GM19351 (cell line): ENCODE measurements at regions not wholly inside any gene's neighbourhood (a gene's known extent, or its start where the extent isn't known, plus 50 kb on each side); places are given as distances from the start of the nearest gene placed in this dataset.

Experiments used
- ATAC-seq: cut with Tn5 transposase; IDR thresholded peaks from one replicate; pipeline ENCODE4 v1.9.1; 2021; ENCODE audit warnings: mild to moderate bottlenecking, moderate library complexity; ENCODE audit not compliant: unreplicated experiment

DNA sequence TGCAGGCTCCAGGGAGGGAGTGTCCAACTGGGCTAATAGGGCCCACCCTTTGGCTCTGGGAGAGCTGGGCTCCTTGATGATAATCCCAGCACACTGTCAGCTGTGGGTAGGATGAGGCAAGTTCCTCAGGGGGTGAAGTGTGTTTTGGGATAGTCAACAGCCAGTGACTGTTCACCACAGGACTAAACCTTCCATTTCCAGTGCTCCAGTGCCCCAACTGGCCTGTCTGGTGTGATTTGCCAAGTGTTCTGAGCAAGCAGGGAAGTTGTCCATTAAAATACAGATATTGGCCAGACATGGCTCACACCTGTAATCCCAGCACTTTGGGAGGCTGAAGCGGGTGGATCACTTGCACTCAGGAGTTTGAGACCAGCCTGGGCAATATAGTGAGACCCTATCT lies 150.9 kb downstream of the TM9SF2 start:
- ATAC-seq, result no peak

DNA sequence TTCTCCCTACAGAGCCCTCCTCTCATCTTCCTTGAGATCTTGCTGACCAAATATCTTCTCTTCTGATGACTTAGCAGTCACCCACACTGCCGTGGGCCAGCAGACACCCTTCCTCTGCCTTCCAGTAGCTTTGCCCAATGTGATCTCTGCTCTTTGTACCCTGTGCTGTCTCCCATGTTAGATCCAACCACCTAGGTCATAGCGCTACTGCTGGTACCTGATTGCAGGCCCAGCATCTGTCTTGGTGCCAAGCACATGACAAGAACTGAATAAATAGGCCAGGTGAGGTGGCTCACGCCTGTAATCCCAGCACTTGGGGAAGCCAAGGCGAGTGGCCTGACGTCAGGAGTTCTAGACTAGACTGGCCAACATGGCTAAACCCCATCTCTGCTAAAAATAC lies 149.7 kb downstream of the TM9SF2 start:
- ATAC-seq, result no peak

DNA sequence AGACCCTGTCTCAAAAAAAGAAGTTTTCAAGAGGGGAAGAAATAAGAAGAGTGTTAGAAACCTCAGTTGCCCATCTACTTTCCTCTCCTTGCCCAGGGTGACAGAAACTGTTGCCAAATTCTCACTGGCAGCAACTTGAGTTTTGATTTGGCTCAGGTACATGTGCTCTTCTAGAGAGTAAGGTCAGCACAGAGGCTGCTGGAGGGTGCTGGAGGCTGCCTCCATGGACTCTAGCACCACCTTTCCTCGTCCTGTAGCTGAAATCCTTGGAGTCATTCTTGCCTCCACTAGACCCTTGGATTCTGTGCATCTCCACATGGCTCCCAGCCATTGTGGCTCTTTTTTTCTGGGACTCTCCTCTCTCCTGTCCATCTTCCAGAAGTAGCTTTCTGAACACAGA lies 149.1 kb downstream of the TM9SF2 start:
- no peak for ATAC-seq

DNA sequence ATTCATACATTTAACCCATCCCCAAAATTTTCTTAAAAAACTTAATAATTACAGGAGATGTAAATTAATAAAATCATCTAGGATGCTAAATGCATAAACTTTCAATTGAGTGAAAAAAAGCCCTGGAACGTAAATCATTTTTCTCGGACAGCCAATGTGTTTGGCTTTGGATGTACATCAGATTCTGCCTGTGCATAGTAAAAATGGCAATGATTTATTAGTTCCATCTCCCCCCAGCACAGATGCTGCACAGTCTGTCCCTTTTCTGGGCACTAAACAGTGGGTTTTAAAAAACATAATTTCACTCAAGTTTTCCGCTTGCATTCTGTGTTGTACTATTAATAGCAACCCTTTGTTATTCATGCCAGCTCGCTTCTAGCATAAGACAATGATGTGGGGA lies 147.7 kb downstream of the TM9SF2 start:
- ATAC-seq, result no peak

DNA sequence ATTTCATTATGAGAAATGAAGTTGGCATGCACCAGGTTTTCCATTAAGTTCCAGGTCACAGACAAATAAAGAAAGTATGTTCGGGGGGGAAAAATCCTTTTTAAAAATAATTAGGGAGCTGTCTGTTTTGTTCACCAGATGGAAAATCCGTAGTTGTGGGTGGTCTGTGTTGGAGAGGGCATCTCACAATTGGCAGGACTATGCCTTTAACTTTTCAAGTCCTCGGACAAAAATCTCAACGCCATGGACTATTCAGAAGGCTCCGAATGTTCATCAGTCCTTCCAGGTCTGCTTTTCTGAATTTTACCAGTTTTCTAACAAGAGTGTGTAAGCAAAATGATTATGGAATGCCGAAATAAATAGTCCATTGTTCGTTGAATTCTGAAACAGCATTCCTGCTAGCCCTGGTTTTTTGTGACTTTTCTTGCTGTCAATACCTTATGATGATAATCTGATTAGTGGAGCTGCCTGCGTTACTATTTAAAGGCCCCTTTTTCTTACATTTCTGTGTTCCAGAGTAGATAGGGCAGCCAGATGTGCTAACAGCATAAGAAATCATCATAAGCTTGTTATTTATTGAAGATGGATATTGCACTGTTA lies 146.9 kb downstream of the TM9SF2 start:
- no peak for ATAC-seq

DNA sequence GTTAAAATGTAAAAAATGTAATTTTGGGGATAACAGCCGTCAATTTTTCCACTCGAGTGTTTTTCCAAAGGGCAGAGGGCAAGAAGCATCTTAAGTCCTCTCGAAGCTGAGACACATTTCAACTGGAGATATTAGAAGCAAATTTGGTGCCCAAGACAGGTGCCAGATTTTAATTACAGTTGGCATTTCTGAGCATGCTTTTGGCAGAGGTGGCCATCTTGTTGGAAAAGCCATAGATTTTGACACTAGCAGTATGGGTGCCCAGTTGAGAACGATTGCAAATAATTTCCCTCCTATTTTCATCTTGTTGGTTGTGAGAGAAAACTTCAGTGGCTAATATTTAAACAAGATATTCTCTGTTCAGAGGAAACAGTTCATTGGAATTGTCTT lies 146.3 kb downstream of the TM9SF2 start:
- no peak for ATAC-seq

DNA sequence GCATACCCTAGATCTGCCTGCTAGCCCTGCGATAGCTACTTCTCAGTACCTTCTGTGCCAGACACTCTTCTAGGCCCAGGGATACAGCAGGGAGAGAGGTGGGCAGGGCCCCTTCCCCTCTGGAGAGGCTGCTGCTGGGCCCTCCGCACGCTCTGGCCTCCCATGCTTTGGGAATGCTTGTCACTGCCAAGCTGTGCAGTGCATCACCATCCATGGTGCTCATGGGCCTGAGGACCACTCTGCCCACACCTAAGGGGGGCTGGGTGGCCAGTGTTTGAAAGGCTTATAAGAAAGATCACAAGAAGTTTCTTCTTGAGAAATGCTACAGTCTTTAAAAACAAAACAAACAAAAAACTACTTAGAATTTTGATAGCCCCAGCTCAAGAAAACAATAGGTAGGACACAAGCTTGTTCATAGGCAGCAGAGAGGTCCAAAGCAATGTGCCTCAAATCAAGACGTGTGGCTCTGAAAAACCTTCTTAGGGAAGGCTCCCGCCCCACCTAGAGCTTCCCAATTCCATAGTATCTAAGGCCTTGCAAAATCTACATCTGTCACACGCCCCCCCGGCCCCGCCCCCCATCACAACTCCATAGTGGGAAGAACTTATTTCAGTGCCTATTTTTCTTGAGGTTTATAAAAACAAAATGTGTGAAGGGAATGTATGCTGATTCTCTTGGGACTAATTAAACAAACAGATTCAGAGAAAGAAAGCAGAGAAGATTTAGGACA lies 145.8 kb downstream of the TM9SF2 start:
- ATAC-seq, result no peak

DNA sequence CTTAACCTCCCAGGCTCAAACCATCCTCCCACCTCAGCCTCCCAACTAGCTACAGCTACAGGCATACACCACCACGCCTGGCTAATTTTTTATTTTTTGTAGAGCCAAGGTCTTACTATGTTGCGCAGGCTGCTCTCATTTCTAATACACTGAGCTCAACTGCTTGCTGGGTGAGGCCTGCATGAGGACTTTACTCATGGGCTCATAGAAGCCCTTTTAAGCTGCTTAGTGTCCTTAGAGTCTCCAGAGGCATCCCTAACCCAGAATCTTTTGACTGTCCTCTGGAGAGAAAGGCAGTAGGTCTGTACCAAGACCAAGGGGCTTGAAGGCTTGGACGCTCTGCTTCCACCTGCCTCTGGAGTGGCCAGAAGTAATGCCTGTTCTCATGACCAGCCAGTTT lies 141.6 kb downstream of the TM9SF2 start:
- no peak for ATAC-seq

DNA sequence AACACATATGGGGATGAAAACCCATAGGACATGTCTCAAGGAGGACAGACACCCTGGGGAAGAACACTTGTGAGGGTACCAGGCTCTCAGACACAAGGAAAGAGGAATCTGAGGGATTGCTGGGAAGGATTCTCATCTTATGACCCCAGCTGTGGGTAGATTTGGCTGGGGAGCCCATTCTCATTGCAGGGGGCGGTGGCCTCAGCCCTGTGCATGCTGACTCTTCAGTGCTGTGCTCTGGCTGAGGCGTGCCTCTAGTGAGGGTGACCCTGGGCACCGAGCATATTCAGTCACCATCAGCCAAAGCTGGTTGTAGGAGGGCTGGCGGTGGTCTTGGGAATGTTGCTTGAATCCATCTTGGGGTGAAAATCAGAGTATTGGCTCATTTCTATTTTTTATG lies 140.7 kb downstream of the TM9SF2 start:
- ATAC-seq, result no peak

DNA sequence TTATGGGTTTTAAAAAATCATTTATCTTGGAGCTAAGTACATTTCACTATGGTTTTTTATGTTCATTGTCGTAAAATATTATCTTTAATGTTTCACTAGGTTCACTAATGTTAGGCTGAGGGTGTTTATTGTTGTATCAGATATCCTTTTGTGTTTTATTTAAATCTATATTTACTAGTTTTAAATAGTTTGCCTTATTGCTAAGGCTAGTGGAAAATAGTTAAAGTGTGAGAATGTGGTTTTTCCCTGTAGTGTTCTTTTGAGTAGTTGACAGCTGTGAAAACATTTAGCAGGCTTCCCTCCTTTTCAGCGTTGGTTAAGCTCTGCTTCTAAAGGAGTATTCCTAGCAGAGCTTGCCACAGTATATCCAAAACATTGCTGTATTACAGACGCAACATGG lies 139.0 kb downstream of the TM9SF2 start:
- ATAC-seq, result no peak

DNA sequence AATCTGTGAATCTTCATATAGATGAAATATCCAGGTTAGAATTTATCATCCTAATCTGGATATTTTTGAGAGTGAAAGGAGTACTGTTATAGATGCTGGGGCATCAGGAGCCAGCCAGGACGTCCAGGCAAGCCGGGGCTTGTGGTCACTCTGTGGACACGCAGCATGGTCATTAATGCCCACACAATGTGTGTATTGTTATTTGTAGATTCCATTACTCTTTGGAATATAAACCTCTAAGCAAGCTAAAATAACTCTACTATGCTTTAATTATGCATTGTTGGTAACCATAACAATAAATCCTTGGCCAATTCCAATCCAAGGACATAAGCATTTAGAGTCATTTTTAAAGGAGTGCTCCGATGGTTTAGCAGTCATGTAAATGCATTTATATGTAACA lies 137.9 kb downstream of the TM9SF2 start:
- ATAC-seq, result no peak

DNA sequence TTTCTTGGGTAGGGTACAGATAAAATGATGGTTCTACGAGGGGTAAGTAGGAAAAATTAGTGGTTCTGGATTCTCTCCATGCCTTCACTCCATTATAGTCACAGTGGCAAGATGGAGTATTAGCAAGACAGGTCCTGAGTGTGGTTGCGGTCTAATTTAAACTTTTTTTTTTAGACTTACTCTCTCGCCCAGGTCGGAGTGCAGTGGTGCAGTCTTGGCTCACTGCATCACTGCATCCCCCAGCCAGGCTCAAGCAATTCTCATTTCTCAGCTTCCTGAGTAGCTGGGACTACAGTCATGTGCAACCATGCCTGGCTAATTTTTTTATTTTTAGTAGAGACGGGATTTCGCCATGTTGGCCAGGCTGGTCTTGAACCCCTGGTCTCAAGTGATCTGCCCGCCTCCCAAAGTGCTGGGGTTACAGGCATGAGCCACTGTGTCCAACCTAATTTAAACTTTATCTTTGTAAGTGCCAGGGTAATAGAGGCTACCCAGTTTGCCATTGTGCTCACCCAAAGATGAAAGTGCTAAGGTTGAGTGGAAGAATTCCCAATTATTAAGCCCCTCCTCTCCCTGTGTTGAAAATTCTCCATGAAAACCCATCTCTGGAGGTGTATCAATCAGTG lies 135.6 kb downstream of the TM9SF2 start:
- peak; percentile 93 for ATAC-seq

DNA sequence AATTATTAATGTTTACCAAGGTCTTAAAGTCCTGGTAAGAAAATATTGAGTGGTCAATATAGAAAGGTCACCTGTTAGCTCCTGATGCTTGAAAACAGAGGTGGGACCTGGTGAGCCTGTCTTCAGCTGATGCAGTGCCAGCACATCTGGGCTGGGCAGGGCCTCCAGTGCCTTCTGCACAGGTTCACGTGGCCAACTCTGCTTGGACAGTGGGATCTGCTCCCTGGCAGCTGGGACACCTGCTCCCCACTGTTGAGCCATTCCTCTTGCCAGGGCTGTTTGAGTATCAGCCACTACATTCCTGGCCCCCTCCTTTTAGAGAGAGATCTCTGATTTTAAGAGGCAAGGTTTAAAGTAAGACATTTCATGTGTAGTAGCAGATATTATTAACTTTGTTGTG lies 135.0 kb downstream of the TM9SF2 start:
- peak; percentile 9 for ATAC-seq

DNA sequence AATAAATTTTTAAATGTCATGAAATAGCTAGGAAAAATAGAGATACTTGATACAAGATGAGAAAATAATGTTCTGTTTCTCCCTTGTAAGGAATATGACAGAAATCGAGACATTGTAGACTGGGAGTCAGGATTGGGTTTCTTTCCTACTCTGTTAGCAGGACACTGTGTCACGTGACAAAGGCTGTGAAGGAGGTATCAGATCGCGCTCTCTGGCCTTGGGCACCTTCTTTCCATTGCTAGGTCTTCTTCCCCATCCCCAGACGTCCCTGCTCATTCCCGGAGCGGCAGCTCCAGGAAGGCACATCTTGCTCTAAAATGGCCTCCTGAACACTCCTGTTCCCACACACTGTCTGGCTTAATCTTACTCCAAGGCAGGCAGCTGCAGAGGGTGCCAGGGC lies 133.4 kb downstream of the TM9SF2 start:
- ATAC-seq, result no peak

DNA sequence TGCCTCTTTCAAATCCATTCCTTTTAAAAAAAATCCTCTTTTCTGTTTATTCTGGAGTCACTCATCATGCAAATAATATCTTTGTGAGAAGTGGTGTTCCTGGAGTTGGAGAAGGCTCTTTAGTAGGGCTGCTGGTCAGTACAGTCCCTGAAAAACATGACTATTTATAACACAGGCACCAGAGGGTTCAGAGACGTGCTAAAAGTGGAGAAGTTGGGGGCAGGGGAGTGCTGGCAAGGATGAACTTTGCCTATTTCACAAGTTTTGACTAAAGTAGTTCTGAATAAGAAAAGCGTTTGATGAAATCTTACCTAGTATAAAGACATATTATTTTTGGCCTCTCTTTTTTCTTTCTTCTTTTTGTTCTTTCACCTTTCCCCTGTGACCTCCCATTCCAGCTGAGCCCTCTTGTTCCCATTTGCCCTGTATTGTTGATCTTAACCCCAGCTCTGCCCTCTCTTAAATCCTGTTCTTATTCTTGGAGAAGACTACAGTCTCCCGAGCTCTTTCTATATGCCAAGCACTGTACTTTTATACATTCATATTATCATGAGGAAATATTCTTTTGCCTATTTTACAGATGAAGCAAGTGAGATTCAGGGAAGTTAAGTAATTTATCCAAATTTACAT lies 129.1 kb downstream of the TM9SF2 start:
- ATAC-seq, result no peak

DNA sequence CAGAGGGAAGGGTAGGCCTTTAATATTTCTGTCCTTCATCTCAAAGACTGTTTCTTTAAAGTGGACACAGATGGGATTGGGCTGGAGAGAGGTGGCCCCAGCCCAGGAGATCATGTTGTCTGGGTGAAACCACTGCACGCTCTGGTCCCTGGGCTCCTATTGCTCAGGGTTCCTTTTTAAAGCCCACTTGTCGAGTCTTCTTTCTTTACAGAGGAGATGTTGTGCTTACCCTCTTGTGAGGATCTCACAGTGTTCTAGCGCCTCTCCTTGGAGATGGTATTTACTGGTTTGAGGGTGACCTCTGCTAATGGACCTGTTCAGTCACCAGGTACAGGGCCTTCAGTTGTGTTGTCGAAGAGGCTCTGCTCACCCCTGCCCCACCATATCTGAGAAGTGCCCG lies 128.4 kb downstream of the TM9SF2 start:
- ATAC-seq, result no peak

DNA sequence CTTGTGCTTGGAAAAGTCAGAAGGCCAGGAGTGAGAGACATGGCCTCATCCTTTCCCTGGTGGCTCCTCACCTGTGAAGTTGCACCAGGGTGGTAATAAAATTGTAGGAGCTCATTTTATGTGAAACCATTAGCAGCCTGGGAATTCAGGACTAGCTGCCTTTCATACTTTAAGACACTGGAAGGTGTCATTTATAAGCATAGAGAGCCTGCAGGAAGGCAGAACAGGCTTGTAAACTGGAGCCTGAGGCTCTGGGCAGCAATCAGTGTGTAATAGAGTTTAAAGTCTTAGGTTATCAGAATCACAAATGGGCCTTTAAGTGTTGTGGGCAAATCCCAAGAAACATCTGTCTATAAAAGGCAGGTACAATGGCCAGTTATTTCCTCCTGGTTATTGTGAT lies 127.2 kb downstream of the TM9SF2 start:
- no peak for ATAC-seq

DNA sequence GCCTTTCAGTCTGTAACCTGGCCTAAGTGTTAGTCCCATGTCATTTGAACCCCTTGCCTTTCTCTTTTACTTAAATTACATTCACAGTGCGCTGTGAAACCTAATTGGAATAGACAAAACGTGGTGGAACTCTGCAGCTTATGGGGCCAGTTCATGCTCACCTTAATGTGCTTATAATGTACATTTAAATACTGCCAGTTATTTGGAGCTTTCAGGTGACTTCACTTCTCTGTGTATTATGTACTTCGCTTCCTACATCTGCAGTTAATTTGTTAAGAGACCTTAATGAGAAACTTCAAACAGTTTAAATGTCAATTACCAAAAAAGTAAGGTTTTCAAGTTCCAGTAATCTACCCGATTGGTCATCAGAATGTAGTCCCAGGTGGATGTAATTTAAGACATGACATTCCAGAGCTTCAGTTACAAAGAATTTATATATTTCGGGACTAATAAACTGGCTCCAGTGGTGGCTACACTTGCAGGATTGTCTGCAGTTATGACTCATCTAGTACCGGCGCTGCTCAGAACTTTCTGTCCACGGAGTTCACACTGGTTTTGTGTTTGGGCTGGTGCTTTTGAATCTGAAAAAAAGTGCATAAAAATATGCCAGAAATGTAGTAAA lies 125.3 kb downstream of the TM9SF2 start:
- ATAC-seq, result no peak

DNA sequence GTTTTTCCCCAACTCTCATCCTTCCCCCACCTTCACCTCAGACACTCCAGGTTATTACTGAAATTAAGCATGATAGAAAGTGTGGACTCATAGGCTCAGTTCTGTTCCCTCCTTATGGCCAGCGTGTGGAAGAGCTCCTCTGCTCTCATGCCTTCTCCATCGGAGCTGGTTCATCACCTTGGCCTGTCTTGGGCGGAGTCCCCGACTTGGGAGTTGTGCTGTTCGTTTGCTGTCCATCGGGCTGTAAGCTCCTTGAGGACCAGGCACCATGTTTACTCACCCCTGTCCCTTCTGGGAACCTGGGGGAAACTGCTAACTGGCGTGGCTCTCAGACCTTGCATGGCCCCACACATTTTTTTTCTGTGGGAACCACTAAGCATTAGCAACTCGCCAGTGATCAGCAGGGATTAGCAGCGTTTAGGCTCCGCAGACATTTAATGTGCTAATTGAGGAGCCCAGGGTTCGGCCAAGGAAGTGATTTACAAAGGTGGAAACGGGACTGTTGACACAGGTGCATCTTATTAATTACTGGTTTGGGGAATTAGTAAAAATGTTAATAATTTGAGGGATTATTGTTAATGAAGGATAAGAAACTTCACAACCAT lies 123.8 kb downstream of the TM9SF2 start:
- ATAC-seq, result no peak

DNA sequence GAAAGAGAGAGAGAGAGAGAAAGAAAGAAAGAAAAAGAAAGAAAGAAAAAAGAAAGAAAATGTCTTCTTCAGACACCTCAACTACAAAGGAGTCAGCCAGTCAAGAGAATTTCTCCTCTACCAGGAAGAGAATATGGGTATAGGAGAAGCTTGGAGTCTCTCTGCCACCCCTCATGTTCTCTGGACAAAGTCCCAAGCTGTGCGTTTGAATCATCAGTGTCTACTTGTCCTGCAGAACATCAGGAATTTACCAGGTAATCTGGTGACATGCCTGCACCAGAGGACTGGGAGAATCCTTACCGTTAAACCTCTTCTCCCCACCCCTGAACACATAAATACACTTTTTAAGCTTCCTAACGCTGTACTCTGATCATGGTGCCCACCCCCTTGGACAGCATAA lies 119.5 kb downstream of the TM9SF2 start:
- no peak for ATAC-seq

DNA sequence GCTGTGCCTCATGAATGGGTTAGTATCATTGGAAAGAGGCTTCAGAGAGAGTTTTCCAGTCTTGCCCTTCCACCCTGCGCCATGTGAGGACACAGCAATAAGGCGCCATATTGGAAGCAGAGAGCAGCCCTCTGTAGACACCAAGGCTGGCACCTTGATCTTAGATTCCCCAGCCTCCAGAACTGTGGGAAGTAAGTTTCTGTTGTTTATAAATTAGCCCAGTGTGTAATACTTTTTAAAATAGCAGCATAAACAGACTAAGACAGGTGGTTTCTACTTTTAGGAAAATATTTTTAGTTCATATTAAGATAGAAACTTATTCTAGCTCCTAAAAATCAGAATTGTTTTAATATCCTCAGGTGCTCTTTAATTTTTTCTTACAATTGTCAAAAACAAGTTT lies 117.9 kb downstream of the TM9SF2 start:
- ATAC-seq, result no peak
